Naive thymus-derived CD8-positive, alpha-beta T cell (primary cell): ENCODE measurements at regions not wholly inside any gene's neighbourhood (a gene's known extent, or its start where the extent isn't known, plus 50 kb on each side); places are given as distances from the start of the nearest gene placed in this dataset.
"Not testable (repeated sequence)": the region's sequence is repeated elsewhere in the genome, so short reads cannot be mapped to it uniquely, and the experiment has no call there.

ENCODE experiments used
- ATAC-seq, 2 donors: fragments of 150-1000 bp; cut with Tn5 transposase in 1 of 2; sonication (Bioruptor Pico), chemical (Tn5 transposase) in 1 of 2; 1 replicate in 1 of 2; 2 replicates in 1 of 2; pipeline ENCODE4 v1.10.0; 2021; ENCODE audit warnings: mild to moderate bottlenecking in 2 of 2, moderate library complexity in 2 of 2
- POLR2A ChIA-PET: fragments of 350-600 bp; sonication (Branson Sonifier 250); formaldehyde crosslinking; loops from one replicate; lab custom pipeline; 2021; ENCODE audit warnings: antibody characterized with exemption; lab: Charles Lee
- DNase-seq, 10 donors: peaks; one replicate each; pipeline versions ENCODE4 v3.0.0 to v3.0.0-alpha.2; 2020 to 2022
- H3K27ac Mint-ChIP-seq, 10 donors: one replicate each; pipeline ENCODE4 v1.8.0; 2020 to 2022; ENCODE audit warnings: mild to moderate bottlenecking in 10 of 10, mixed read lengths in 10 of 10, moderate library complexity in 4 of 10, inconsistent platforms in 1 of 10
- H3K27me3 Mint-ChIP-seq, 5 donors: one replicate each; pipeline ENCODE4 v1.8.0; 2021 to 2022; ENCODE audit warnings: mixed read lengths in 5 of 5
- H3K36me3 Mint-ChIP-seq, 3 donors: one replicate each; pipeline ENCODE4 v1.8.0; 2020 to 2022; ENCODE audit warnings: mixed read lengths in 3 of 3, mild to moderate bottlenecking in 2 of 3, inconsistent platforms in 1 of 3
- H3K4me1 Mint-ChIP-seq, 4 donors: one replicate each; pipeline ENCODE4 v1.8.0; 2021 to 2022; ENCODE audit warnings: mixed read lengths in 4 of 4
- H3K4me3 Mint-ChIP-seq, 10 donors: one replicate each; pipeline ENCODE4 v1.8.0; 2020 to 2022; ENCODE audit warnings: mild to moderate bottlenecking in 10 of 10, mixed read lengths in 10 of 10, moderate library complexity in 6 of 10, inconsistent platforms in 1 of 10
- H3K9me3 Mint-ChIP-seq, 9 donors: one replicate each; pipeline ENCODE4 v1.8.0; 2020 to 2022; ENCODE audit warnings: mixed read lengths in 9 of 9, mild to moderate bottlenecking in 3 of 9, inconsistent platforms in 1 of 9, moderate library complexity in 1 of 9

DNA sequence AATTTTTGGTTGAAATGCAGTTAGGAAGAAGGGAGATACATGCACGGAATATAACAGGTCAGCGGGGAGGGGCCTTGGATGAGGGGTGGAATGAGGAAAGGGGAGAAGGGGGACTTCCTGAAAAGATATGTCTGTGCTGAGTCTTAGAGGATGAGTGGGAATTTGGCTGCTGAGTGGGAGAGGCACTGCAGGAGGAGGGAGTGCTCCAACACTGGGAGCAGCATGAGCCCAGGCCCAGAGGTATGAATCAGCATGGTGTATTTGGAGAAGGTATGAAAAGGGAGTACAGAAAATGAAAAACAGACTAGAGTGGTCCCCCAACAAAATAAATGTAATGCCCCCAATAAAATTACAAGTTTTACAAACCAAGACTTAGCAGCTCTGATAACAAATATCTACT is 394.4 kb downstream of the IPO8 start:
- POLR2A ChIA-PET = no interaction called here
- Mint-ChIP-seq H3K36me3 (no peaks in the 10 kb centered on the region), H3K4me3 (no peak overlapping the region), H3K27ac (no peak overlapping the region), H3K9me3 (peaks cover 0 to 13% (median 3%) of the 10 kb centered on the region in 9 donors), H3K4me1 (peaks cover 0 to 1% (median 0%) of the 10 kb centered on the region in 4 donors), H3K27me3 (peaks cover 0 to 14% (median 0%) of the 10 kb centered on the region in 5 donors)
- ATAC-seq (no peak), DNase-seq (no peak)

DNA sequence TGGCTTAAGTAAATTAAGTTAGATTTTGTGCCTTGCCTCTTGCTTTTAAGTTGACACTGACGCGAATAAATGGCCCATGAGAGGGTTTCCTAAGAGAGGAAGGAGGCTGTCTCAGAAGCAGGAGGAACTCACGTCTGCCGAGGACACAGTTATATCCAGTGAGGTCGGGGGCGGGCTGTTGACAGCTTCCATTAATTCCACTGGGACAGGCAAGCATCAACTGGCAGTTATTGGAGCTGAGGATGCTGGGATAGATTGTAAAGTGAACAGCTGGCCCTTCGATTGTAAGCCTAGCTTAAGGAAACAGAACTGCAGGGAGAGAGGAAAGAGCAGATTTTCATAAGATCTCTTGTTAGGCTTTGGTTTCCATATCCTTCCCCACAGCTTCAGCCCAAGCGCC is 399.2 kb downstream of the IPO8 start:
- Mint-ChIP-seq H3K9me3 (peaks cover 0 to 22% (median 11%) of the 10 kb centered on the region in 9 donors), H3K36me3 (no peaks in the 10 kb centered on the region), H3K27ac (no peak overlapping the region), H3K4me3 (no peak overlapping the region), H3K27me3 (no peaks in the 10 kb centered on the region), H3K4me1 (no peaks in the 10 kb centered on the region)
- POLR2A ChIA-PET = no interaction called here
- DNase-seq (no peak), ATAC-seq (no peak)

DNA sequence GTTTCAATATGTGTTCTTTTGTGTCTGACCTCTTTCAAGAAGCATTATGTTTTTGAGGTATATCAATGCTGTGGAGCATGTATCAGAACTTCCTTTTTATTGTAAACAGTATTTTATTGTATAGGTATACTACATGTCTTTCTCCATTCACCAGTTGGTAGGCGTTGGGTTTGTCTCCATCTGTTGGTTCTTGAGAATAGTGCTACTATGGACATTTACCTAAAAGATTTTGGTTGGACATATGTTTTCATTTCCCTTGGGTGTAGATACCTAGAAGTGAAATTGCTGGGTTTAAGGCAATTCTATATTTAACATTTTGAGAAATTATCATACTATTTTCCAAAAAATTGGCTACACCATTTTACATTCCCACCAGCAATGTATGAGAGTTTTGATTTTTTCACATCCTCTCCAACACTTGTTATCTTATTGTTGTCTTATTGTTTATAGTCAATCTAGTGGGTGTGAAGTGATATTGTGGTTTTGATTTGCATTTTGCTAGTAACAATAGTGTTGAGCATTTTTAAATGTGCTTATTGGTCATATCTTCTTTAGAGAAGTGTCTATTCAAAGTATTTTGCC is 409.2 kb downstream of the IPO8 start:
- H3K4me1 Mint-ChIP-seq = no peaks in the 10 kb centered on the region
- no peak for ATAC-seq
- H3K9me3 Mint-ChIP-seq = peaks cover 0 to 11% (median 0%) of the 10 kb centered on the region in 9 donors
- peaks cover 0 to 17% (median 4%) of the 10 kb centered on the region in 5 donors for H3K27me3 Mint-ChIP-seq
- H3K27ac Mint-ChIP-seq = no peak overlapping the region
- H3K4me3 Mint-ChIP-seq = no peak overlapping the region
- POLR2A ChIA-PET = no interaction called here
- H3K36me3 Mint-ChIP-seq = no peaks in the 10 kb centered on the region
- DNase-seq = no peak

DNA sequence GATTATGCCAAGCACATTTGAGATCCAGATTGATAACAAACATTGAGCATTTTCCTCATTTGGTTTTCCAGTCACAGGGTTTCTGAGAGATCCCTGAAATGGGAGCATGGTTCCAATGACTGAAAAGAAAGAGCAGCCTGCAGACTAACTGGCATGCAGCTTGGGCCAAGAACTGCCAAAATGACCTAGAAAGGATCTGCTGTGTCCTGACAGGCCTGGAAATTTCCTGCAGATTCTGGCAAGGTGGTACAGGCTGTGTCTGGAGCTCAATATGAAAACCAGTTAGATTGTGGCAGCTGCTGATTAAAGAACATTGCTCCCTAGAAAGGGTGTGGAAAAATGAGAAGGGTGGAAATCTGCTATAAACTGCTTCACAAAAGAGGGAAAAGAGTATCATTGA is 417.3 kb downstream of the IPO8 start:
- Mint-ChIP-seq H3K9me3 (peaks cover under 1 to 8% (median 5%) of the 10 kb centered on the region in 9 donors), H3K27me3 (peaks cover 0 to 1% (median 0%) of the 10 kb centered on the region in 5 donors), H3K4me1 (no peaks in the 10 kb centered on the region), H3K4me3 (no peak overlapping the region), H3K27ac (no peak overlapping the region), H3K36me3 (no peaks in the 10 kb centered on the region)
- POLR2A ChIA-PET = no interaction called here
- ATAC-seq (no peak), DNase-seq (no peak)

DNA sequence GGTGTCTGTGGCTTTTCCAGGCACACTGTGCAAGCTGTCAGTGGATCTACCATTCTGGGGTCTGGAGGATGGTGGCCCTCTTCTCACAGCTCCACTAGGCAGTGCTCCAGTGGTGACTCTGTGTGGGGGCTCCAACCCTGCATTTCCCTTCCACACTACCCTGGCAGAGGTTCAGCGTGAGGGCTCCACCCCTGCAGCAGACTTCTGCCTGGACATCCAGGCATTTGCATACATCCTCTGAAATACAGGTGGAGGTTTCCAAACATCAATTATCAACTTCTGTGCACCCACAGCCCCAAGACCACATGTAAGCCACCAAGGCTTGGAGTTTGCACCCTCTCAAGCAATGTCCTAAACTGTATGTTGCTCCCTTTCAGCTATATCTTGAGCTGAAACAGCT is 423.2 kb downstream of the IPO8 start:
- ATAC-seq, H3K4me3 Mint-ChIP-seq, H3K4me1 Mint-ChIP-seq, POLR2A ChIA-PET, DNase-seq, H3K36me3 Mint-ChIP-seq, H3K27ac Mint-ChIP-seq, H3K27me3 Mint-ChIP-seq: not testable (repeated sequence)
- H3K9me3 Mint-ChIP-seq = peaks cover 0 to 19% (median 11%) of the 10 kb centered on the region in 9 donors

DNA sequence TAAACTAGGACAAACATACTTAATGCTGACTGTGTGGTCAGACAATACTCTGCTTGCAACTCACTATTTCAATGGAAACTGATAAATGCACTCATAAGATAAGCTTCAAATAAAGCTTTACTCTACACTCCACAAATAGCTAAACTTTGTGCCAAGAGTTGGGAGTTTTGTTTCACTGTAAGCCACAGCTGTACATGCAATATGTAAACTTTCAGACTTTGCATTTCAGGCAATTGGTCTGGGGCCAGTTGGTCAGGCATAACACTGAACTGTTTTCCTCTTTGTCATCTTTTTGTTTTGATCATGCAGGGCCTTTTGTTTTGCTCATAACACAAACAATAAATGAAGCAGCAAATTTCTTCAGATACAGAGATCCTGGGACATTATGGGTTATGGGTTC is 426.2 kb downstream of the IPO8 start:
- POLR2A ChIA-PET = no interaction called here
- Mint-ChIP-seq H3K9me3 (peaks cover 0 to 25% (median 12%) of the 10 kb centered on the region in 9 donors), H3K4me3 (no peak overlapping the region), H3K36me3 (no peaks in the 10 kb centered on the region), H3K27ac (no peak overlapping the region), H3K4me1 (no peaks in the 10 kb centered on the region), H3K27me3 (peaks cover 0 to under 1% (median 0%) of the 10 kb centered on the region in 5 donors)
- DNase-seq = no peak
- ATAC-seq = no peak

DNA sequence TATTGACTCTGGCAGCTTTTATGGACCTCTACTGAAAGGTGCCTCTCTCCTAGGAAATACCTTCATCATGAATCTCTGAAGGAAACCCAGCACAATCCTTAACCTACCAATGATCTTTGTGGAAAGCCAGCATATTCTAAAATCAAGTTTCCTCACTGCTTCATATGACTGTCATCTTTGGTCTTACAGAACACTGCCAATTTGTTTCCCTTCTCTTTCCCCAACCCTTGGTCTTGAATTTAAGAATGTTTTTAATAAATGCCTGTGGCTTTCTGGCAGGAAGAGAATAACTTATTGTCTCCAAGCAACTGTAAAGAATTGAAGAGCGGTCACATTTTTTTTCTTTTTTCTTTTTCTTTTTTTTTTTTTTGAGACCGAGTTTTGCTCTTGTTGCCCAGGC is 427.6 kb downstream of the IPO8 start:
- Mint-ChIP-seq H3K9me3 (peaks cover 0 to 19% (median 6%) of the 10 kb centered on the region in 9 donors), H3K27me3 (peaks cover 0 to 2% (median 0%) of the 10 kb centered on the region in 5 donors), H3K36me3 (no peaks in the 10 kb centered on the region), H3K4me3 (no peak overlapping the region), H3K27ac (no peak overlapping the region), H3K4me1 (no peaks in the 10 kb centered on the region)
- POLR2A ChIA-PET = no interaction called here
- ATAC-seq = no peak
- no peak for DNase-seq

DNA sequence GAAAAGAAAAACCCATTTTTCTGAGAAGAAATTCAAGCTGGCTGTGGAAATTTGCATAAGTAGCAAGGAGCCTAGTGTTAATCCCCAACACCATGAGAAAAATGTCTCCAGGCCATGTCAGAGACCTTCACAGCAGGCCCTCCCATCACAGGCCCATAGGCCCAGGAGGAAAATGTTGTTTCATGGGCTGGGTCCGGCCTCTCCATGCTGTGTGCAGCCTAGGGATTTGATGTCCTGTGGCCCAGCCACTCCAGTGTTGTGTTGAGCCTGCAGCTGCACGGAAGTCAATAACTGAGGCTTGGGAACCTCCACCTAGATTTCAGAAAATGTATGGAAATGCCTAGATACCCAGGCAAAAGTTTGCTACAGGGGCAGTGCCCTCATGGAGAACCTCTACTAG is 432.2 kb downstream of the IPO8 start:
- Mint-ChIP-seq H3K9me3 (peaks cover 0 to 23% (median 0%) of the 10 kb centered on the region in 9 donors), H3K4me3 (no peak overlapping the region), H3K27ac (no peak overlapping the region), H3K4me1 (no peaks in the 10 kb centered on the region), H3K36me3 (no peaks in the 10 kb centered on the region), H3K27me3 (peaks cover 0 to 4% (median 0%) of the 10 kb centered on the region in 5 donors)
- ATAC-seq (no peak), DNase-seq (no peak)
- POLR2A ChIA-PET = no interaction called here

DNA sequence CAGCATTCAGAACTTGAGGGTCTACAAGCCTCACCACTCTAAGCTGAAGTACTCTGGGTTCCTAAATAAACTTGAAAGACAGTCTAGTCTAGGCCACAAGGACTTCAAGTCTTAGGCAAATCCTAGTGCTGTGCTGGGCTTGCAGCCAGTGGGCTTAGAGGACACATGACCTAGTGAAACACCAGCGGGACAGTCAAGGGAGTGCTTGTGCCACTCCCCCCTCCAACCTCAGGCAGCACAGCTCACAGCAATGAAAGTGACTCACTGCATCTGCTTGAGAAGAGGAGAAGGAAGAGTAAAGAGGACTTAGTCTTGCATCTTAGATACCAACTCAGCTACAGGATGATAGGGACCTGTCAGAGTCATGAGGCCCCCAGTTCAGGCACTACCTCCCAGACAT is 438.1 kb downstream of the IPO8 start:
- peaks cover 0 to 17% (median 0%) of the 10 kb centered on the region in 9 donors for H3K9me3 Mint-ChIP-seq
- H3K27ac Mint-ChIP-seq = peak overlapping the region in 1 of 10 donors; percentile 25
- no peak for DNase-seq
- H3K4me3 Mint-ChIP-seq = no peak overlapping the region
- no peaks in the 10 kb centered on the region for H3K4me1 Mint-ChIP-seq
- H3K36me3 Mint-ChIP-seq = no peaks in the 10 kb centered on the region
- POLR2A ChIA-PET = no interaction called here
- H3K27me3 Mint-ChIP-seq = peaks cover 0 to 7% (median 0%) of the 10 kb centered on the region in 5 donors
- ATAC-seq = no peak

DNA sequence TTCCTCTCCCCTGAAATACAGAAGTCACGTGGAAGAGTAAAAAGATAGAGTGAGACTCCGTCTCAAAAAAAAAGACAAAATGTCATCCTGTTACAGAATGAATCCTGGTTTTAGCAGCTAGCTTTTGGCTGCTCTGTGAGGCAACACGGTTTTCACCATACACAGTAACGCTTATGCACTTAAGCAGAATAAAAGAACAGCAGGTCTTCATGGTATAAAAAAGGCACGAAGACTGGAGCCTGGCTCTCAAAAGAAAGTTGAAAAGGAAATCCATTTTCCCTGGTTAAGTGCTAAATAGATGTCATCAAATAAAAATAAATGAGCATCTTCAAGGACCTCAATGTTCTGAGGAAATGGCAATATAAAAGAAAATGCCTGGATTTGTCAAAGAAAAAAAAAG is 444.1 kb downstream of the IPO8 start:
- Mint-ChIP-seq H3K4me3 (no peak overlapping the region), H3K9me3 (no peaks in the 10 kb centered on the region), H3K27ac (no peak overlapping the region), H3K27me3 (peaks cover 0 to 4% (median 0%) of the 10 kb centered on the region in 5 donors), H3K4me1 (no peaks in the 10 kb centered on the region), H3K36me3 (no peaks in the 10 kb centered on the region)
- POLR2A ChIA-PET = no interaction called here
- DNase-seq (no peak), ATAC-seq (no peak)

DNA sequence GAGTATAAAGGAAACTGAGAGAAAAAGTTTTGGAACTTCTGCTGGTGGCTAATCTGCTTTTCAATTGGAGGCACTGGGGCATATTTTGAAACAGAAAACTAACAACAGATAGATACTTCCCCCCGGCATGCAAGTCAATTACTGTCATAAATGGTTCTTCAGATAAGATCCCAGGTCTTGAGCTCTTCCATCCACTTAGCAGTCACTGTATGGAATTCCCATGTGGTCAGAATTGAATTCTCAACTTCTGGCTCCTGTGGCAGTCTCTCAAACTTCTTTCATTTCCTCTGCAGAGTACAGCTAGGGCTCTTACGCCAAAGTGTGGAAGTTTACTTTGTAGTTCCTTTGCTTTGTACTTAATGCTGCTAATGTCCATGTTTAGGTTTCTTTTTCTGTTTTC is 452.2 kb downstream of the IPO8 start:
- peaks cover 0 to 13% (median 0%) of the 10 kb centered on the region in 9 donors for H3K9me3 Mint-ChIP-seq
- ATAC-seq (no peak), DNase-seq (no peak)
- POLR2A ChIA-PET = no interaction called here
- H3K36me3 Mint-ChIP-seq = peaks cover 0 to 2% (median 0%) of the 10 kb centered on the region in 3 donors
- H3K4me1 Mint-ChIP-seq = no peaks in the 10 kb centered on the region
- H3K4me3 Mint-ChIP-seq = no peak overlapping the region
- no peak overlapping the region for H3K27ac Mint-ChIP-seq
- H3K27me3 Mint-ChIP-seq = peaks cover 0 to 4% (median 0%) of the 10 kb centered on the region in 5 donors

DNA sequence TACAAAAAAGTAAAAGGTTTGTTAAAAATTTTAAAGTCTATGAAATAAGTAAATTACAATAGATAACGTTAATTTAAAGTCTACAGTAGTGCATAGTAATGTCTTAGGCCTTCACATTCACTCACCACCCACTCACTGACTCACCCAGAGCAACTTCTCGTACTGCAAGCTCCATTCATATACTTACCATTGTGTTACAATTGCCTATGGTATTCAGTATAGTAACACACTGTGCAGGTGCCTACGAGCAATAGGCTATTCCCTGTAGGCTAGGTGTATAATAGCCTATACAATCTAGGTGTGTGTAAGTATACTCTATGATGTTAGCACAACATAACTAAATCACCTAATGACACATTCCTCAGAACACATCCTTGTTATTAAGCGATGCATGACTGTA is 435.3 kb upstream of the TMTC1 start:
- POLR2A ChIA-PET = no interaction called here
- no peaks in the 10 kb centered on the region for H3K36me3 Mint-ChIP-seq
- no peak overlapping the region for H3K27ac Mint-ChIP-seq
- DNase-seq (no peak), ATAC-seq (no peak)
- H3K9me3 Mint-ChIP-seq = peaks cover 0 to 14% (median 0%) of the 10 kb centered on the region in 9 donors
- H3K4me1 Mint-ChIP-seq = no peaks in the 10 kb centered on the region
- peaks cover 0 to 7% (median 0%) of the 10 kb centered on the region in 5 donors for H3K27me3 Mint-ChIP-seq
- H3K4me3 Mint-ChIP-seq = no peak overlapping the region

DNA sequence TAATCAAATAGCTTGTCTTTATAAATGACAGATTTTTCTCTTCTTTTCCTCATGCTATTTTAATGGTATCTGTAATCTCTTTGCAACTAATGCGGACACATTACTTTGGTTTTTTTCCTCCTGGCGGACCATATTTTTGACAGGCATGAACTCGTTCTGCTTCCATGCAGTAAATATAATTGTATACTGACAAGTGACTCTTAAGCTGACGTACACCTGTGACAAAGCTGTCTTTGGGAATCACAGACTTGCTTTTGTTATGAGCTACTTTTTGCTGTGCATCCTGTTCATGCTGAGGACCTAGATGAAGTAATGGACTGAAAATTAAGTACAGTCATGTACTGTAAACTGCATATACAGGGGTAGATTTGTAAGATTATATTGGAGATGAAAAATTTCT is 434.3 kb upstream of the TMTC1 start:
- Mint-ChIP-seq H3K4me3 (no peak overlapping the region), H3K4me1 (no peaks in the 10 kb centered on the region), H3K36me3 (no peaks in the 10 kb centered on the region), H3K9me3 (peaks cover 0 to 10% (median 0%) of the 10 kb centered on the region in 9 donors), H3K27ac (no peak overlapping the region), H3K27me3 (peaks cover 0 to 7% (median 0%) of the 10 kb centered on the region in 5 donors)
- no peak for DNase-seq
- POLR2A ChIA-PET = no interaction called here
- no peak for ATAC-seq

DNA sequence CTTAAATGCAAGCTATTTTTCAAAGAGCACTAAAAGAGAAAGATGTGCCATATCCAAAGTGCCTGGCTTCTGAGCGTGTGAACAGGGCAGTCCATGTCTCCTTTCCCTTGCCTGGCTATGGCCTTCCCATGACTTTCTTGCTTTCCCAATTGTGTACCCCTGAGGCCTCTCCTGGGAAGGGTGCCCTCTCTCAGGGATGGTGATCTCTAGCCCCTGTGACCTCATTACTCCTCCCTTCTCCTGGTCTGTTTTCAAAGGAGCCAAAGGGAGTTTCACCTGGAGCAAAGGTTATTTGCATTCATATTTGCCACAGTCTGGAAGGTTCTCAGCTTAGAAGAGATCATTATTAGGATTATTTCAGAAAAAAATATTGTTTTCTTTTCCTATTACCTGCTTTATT is 429.4 kb upstream of the TMTC1 start:
- POLR2A ChIA-PET = no interaction called here
- Mint-ChIP-seq H3K4me1 (no peaks in the 10 kb centered on the region), H3K9me3 (no peaks in the 10 kb centered on the region), H3K27me3 (peaks cover 0 to 3% (median 0%) of the 10 kb centered on the region in 5 donors), H3K27ac (no peak overlapping the region), H3K4me3 (no peak overlapping the region), H3K36me3 (no peaks in the 10 kb centered on the region)
- DNase-seq = no peak
- no peak for ATAC-seq
